Tibial nerve (tissue), 3 donors: ENCODE measurements at regions not wholly inside any gene's neighbourhood (a gene's known extent, or its start where the extent isn't known, plus 50 kb on each side); places are given as distances from the start of the nearest gene placed in this dataset.

Source experiments
- POLR2A ChIP-seq, 2 donors: fragments of 450-650 bp; IDR thresholded peaks; one replicate each; pipeline ENCODE4 v1.6.1; 2017; ENCODE audit warnings: antibody characterized with exemption in 2 of 2, mild to moderate bottlenecking in 2 of 2, moderate library complexity in 2 of 2
- TF ChIP-seq, protein P1 (sequence below), 5 experiments: fragments of 200-600 bp in 3 of 5; fragments of 450-650 bp in 2 of 5; sonication (generic) in 3 of 5; IDR thresholded peaks; one replicate each; pipeline ENCODE4 v1.5.1; 2016 to 2019; ENCODE audit warnings: antibody characterized with exemption in 5 of 5, mild to moderate bottlenecking in 3 of 5, moderate library complexity in 2 of 5

DNA sequence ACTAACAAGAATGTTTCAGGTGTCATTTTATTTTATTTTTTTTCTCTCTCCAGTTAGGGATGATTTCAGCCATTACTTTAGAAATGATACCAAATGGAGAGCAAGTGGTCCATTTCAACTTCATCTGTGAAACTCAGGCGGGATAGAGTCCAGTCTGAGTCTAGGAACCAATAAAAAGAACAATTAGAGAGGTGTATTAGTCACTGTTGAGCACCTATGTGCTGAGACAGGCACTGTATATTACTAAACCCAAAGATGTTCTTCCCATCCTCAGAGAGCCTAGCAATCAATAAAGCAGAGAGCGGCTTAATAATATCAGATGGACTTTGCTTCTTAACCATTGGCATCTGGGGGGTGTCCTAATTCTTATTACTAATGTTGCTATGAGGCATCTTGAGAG lies 410.3 kb upstream of the SLC24A2 start:
- TF ChIP-seq, protein P1, sequence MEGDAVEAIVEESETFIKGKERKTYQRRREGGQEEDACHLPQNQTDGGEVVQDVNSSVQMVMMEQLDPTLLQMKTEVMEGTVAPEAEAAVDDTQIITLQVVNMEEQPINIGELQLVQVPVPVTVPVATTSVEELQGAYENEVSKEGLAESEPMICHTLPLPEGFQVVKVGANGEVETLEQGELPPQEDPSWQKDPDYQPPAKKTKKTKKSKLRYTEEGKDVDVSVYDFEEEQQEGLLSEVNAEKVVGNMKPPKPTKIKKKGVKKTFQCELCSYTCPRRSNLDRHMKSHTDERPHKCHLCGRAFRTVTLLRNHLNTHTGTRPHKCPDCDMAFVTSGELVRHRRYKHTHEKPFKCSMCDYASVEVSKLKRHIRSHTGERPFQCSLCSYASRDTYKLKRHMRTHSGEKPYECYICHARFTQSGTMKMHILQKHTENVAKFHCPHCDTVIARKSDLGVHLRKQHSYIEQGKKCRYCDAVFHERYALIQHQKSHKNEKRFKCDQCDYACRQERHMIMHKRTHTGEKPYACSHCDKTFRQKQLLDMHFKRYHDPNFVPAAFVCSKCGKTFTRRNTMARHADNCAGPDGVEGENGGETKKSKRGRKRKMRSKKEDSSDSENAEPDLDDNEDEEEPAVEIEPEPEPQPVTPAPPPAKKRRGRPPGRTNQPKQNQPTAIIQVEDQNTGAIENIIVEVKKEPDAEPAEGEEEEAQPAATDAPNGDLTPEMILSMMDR (IDR thresholded peaks at IDR 0.05), result no peak
- no peak for TF ChIP-seq POLR2A (IDR thresholded peaks at IDR 0.05)
